ENCODE measurements at regions not wholly inside any gene's neighbourhood (a gene's known extent, or its start where the extent isn't known, plus 50 kb on each side); places are given as distances from the start of the nearest gene placed in this dataset.

DNA sequence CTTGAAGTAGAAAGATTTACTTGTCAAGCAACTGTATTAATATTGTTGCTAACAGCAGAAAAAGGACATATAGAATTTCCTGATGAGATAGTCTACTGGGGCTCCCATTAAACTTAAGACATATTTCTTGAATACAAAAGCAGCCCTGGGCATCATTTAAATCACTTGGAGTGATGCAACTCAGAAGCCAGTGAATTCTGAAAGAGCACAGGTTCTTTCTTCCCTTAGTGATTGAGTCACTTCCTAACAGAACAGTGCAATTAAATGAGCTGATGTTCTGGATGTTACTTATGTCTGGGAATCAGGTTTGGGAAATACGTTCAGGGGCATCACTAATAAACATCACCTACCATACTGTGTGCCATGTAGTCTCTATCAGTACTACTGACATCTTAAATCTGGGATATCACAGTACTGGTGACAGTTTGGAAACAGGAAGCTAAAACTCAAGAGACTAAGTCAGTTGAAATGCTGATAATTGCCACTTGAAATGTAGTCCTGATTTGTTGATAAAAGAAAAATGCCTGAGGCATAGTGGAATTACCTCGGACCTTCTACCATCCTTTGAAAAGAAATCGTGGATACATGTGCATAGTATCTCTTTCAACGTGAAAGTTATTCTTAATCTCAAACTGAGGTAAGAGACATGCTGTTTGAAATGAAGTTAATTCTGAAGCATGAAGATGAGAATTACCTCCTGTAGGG is 249.2 kb upstream of the GPRIN3 start:
- in situ Hi-C loops (cut with MboI; ENCODE audit: low sequenced_read_pairs), result no loop called here

DNA sequence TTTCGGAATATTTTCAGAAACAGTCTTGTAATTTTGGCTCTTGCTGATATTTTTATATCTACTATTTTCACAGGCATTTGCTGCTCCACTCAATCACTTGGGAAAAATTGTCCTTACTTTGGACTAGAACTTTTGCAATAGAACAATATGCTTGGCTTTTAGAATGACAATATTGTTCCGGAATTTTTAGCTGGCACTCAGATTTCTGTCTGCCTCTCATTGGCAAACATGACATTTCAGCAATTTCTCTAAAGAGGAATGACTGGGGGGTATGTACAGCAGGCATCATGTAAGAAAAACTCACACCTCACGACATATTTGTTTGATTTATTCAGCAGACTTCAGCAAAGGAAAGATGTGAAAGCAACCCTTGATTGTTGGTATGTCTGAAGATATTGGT is 243.6 kb upstream of the GPRIN3 start:
- in situ Hi-C loops (cut with MboI; ENCODE audit: low sequenced_read_pairs), result no loop called here

DNA sequence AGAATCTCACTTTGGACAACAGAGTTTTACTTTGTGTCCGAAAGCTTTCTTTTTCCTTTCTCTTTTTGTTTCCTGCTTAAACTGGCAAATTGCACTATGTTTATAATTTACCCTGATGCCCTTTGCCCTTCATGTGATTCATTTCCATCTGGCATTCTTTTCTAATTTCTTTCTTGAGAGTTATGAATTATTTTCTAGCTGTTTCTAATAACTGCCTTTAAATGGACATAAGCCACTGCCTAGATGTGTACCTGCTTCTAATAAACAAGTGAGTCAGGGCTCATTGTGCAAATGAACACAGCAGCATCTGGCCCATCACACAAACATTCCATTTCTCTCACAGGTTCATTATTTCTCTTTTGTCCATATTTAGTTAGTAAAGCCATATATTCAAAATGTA is 242.3 kb upstream of the GPRIN3 start:
- in situ Hi-C loops (cut with MboI; ENCODE audit: low sequenced_read_pairs), result no loop called here

DNA sequence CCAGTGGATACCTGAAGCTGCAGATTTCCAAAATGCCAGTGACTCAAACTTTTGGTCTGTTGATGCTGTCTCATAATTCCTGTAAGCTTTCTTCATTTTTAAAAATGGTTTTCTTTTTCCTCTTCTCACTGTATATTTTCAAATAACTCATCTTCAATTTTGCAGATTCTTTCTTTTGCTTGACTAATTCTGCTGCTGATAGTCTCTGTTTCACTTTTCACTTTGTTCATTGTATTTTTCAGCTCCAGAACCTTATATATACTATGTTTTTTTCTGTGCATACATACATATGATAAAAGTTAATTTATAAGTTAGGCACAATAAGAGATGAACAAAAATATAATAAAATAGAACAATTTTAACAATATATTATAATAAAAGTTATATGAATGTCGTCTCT is 237.7 kb upstream of the GPRIN3 start:
- in situ Hi-C loops (cut with MboI; ENCODE audit: low sequenced_read_pairs), result no loop called here

DNA sequence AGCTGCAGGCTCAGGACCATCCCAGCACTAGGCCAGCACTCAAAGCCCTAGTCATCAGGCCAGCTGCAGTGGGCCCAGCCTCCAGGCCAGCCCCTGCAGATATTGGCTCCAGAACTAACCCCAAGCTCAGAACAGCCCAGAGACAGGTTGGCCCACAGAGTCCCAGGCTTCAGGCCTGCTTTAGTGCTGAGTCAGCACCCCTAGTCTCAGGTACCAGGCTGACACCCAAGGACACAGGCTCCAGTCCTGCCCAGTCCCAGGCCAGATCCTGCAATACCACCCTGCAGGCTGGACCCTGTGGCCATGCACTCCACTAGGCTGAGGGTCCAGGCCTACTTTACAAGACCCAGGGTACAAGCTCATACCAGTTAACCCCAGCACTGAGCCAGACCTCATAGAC is 234.4 kb upstream of the GPRIN3 start:
- in situ Hi-C loops (cut with MboI; ENCODE audit: low sequenced_read_pairs), result no loop called here

DNA sequence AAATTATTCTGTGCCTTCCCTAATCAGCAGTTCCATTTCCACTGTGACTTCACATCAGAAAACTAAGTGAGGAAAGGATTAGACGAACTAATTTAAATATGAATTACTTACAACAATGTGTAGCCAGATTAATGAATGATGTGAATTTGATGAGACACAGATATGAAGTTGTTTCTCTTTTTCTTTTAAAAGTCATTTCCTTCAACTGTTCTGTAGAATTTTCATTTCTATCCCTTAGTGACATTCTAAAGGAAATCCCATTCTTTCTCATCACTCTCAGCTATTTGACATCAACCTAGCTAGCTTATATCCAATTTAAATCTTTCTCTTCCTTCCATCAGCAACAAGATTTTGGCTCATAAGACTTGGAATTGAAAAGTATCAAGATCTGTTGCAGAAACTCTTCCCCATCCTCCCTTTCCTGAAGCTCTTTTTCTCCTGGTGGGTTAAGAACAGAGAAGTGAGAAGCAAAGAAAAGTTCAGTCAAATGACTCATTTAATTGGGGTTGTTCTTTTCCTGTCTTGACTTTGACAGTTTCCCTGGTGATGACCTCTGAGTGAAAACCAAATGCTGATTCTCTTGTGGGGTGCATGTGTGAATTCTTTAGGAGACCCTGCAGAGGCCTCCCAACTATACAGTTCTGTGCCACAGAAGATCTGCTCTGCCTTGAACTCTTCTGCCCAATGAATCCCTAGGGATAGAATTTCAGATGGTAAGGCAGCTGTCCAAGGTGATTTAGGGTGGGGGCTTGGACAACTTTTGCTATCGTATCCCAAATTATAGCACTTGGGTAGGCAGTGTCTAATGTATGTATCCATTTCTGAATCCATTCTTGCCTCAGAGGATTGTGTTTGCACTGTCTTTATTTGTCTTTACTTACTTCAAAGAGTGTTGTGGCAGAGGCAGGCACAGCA is 232.5 kb upstream of the GPRIN3 start:
- in situ Hi-C loops (cut with MboI; ENCODE audit: low sequenced_read_pairs), result no loop called here

DNA sequence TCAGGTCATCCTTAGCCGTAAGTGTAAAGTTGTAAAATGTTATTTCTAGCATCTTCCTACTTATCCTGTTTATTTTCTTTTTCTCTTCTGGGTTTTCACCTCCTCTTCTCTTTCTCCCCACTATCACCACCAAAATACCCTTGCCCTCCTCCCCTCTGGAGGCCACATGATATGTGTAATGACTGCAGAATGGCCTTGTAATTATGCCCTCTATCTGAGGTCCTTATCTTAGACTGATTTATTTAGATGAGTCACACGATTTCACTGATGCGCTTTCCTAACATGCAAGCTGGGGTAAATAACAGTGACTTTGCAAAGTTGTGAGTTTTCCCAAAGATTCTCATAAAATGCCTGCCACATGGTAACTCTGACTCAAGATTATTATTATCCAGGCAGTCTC is 231.8 kb upstream of the GPRIN3 start:
- in situ Hi-C loops (cut with MboI; ENCODE audit: low sequenced_read_pairs), result no loop called here

DNA sequence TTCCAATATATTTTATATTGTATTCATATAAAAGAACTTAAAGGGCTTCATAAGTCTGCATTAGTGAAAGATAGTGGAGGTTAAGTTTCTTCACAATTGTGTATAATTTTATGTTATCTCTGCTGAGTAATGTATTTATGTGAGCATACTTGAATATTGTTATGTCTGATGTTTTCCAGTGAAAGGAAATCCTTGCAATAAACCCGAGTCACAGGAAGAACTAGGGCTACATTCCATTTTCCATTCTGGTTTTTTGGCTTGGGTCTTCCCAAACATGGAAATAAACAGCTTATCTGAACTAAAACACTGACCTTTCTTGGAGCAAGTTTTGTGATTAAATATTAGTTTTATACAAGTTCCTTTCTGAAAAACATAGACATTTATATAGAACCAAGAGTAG is 231.3 kb upstream of the GPRIN3 start:
- in situ Hi-C loops (cut with MboI; ENCODE audit: low sequenced_read_pairs), result no loop called here

DNA sequence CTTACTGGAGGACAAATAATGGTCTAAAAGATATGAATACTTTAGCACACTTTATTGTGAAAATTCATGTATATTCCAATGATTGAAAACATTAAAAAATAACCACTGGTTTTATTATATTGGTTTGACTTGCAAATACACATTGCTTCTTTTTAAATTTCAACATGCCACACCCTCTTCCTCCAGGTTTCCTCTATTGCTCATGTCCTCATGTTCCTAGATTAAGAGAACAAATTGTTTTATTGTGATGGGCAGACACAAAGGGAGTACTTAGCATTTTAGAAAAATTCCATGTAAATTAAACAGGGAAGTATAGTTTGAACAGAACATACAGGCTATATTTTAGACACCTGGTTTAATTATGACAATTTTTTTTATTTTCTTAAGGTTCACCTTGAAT is 230.6 kb upstream of the GPRIN3 start:
- in situ Hi-C loops (cut with MboI; ENCODE audit: low sequenced_read_pairs), result no loop called here

DNA sequence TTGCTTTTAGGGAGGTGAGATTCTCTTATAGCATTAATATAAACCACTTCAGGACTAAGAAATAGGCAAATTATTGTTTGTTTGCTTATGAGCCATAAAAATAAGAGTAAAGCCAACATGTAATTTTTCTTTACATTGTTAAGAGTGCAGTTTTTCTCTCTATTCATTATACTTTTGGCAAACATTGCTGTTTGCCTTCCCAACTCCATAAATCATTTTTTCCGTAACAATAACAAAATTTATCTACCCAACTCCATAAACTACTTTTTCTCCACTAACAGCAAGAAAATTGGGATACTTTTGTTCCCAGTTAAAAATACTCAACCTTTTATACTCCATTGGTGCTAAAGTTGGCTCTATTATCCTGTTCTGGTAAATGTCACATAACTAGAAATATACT is 229.7 kb upstream of the GPRIN3 start:
- in situ Hi-C loops (cut with MboI; ENCODE audit: low sequenced_read_pairs), result no loop called here

DNA sequence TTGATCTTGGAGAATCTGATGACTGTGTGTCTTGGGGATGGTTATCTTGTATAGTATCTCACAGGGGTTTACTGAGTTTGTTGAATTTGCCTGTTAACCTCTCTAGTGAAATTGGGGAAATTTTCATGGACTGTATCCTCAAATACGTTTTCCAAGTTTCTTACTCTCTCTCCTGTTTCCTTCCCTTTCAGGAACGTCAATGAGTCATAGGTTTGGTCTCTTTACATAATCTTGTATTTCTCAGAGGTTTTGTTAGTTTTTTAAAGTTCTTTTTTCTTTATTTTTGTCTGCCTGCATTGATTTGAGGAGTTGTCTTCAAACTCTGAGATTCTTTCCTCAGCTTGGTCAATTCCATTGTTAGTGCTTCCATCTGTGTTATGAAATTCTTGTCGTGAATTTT is 227.7 kb upstream of the GPRIN3 start:
- in situ Hi-C loops (cut with MboI; ENCODE audit: low sequenced_read_pairs), result no loop called here

DNA sequence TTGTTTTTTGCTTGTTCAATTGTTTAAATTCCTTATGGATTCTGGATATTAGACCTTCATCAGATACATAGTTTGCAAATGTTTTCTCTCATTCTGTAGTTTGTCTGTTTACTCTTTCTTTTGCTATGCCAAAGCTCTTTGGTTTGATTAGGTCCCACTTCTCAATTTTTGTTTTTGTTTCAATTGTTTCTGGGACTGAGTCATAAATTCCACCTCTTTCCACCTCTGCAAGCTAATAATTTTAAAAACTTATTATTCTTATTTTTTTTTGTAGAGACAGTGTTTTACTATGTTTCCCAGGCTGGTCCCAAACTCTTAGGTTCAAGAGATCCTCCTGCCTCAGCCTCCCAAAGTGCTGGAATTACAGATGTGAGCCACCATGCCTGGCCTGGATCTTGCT is 226.8 kb upstream of the GPRIN3 start:
- in situ Hi-C loops (cut with MboI; ENCODE audit: low sequenced_read_pairs), result no loop called here

DNA sequence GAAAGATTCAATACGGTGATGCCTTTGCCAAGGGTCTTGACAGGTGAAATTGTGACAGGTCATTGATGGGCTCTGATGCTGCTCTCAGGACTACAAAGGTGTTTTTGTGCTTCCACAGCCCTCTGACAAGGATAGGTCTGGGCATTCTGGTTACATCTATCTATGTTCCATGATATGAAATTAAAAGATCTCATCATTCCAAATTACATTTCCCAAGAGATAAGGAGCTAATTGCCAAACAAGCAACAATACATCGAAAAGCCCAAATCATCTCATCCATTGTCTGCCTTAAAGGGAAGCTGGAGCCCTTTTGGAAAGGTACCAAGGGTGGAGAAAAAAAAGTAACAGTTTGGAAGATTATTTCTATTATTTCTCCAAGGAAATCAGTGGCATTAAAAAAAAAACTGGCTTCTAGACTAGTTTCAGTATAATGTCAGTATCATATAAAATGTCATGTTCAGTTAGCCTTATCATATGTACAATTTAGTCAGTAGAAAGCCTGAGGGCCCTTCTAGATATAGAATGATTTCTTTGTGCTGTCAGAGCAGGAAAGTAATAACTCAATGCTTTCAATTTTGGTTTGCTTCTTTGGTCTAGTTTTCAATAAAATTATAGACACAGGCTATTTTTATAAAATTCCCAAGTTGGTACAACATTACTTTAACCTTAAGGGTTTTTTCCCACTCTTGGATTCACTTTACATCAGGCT is 224.5 kb upstream of the GPRIN3 start:
- in situ Hi-C loops (cut with MboI; ENCODE audit: low sequenced_read_pairs), result no loop called here

DNA sequence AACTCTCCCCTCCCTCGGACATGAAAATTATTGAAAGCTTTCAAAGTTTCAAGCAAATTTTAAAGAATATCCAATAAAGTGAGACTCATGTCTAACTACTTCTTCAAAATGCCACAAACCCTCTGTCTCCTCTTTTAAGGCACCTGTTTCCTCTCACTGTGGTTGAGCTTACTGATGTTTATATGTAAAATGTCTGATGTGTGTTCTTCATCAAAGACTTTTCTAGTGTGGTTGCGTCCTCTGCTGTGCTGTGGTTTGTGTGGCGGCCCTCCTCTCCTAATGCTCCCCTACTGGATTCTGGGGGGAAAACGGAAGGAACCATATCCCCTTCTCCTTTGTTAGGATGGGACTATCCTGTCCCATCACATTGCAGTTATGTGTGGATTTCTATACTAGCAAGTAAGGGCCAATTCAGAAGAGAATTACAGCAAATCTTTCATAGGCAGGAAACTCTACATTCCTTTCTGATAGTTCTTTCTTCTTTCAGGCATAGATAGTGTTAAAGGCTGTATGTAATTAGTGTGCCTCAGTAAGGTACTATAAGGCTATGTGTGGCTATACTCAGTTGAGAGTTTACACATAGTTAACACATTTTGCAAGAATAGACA is 221.0 kb upstream of the GPRIN3 start:
- in situ Hi-C loops (cut with MboI; ENCODE audit: low sequenced_read_pairs), result no loop called here

DNA sequence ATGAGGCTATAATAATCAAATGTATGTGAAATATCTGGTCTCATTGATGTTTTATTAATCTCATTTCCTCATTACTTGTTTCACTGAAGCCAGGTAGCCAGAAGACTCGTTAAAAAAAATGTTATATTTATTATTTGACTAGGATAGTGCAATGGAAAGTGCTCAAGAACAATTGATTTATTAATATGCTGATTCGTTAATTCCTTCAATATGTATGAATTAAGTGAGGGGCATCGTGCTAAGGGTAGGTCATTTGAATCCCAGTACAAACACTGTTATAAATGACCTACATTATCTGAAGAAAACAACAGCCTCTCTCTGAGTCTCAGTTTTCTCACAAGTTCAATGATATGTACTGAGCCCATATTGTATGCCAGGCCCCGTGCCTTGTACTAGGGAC is 214.2 kb upstream of the GPRIN3 start:
- in situ Hi-C loops (cut with MboI; ENCODE audit: low sequenced_read_pairs), result no loop called here

DNA sequence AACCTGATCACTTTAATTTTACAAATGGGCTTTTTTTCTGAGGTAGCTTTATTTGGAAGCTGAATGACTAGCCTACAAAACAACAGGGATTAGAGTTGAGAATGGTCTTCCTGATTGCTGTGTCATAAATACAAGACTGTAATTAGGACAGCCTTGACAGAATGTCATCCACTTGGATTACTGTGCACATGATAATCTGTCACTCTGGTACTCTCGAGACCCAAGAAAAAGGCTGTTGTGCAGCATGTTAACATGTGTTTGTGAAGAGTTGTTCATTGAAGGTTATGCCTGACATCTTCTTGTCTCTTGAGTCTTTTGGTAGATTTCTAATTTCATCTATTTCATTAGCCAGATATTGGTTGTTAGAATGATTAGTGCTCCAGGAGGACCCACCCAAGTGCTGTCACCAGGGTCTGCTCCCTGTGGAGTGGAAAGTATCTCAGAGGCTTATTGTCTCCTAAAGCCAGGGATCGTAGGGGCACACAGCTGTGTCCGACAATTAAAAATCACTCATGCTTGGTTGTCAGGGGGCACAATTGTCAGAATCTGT is 212.2 kb upstream of the GPRIN3 start:
- in situ Hi-C loops (cut with MboI; ENCODE audit: low sequenced_read_pairs), result no loop called here

DNA sequence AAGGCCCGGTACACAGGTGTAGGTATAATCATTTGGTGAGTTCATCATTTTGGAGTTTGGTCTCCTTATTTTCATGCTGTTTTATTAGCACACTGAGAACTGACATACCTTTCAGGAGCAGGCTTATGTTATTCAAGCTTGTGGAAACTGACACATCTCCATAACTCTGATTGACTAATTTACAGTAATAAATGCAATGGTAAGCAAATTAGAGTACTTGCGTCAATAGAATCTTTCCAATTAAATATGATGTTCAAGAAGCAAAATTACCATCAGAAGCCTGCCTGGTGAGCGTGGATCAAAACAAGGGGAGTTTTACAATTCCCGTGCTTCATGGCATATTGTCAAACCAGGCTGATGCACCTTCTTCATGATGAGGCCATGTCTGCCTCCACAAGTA is 210.7 kb upstream of the GPRIN3 start:
- in situ Hi-C loops (cut with MboI; ENCODE audit: low sequenced_read_pairs), result no loop called here

DNA sequence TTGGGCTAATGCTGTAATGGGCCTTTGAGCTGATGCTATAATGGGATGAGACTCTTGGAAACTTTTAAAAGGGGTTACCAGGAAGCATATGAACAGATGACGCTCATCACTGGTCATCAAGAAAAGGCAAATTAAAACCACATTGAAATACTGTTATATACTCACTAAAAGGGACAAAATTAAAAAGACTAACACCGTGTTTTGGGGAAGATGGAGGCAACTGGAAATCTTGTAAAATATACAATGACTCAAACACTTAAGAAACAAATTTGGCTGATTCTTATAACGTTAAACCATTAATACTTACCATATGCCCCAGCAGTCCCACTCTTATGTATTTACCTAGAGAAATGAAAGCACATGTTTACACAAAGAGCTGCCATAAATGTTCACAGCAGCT is 207.2 kb upstream of the GPRIN3 start:
- in situ Hi-C loops (cut with MboI; ENCODE audit: low sequenced_read_pairs), result no loop called here

DNA sequence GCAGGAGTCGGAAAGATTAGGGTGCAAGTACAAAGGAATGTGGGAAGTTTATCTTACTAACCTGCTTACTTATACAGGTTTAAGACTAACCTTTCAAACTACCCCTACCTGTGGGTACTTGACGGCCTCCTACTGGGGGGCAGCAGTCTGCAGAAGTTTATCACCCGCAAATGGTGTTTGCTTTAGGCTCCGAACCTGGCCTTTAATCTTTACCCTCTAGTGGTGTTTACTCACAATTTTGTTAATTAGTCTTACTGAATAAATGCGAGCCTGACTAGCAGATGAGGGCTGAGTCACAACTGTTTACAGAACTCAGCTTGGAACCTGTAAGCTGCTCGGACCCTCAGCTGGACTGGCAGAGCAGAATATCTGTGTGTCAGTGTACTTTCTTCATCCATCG is 204.2 kb upstream of the GPRIN3 start:
- in situ Hi-C loops (cut with MboI; ENCODE audit: low sequenced_read_pairs), result no loop called here

DNA sequence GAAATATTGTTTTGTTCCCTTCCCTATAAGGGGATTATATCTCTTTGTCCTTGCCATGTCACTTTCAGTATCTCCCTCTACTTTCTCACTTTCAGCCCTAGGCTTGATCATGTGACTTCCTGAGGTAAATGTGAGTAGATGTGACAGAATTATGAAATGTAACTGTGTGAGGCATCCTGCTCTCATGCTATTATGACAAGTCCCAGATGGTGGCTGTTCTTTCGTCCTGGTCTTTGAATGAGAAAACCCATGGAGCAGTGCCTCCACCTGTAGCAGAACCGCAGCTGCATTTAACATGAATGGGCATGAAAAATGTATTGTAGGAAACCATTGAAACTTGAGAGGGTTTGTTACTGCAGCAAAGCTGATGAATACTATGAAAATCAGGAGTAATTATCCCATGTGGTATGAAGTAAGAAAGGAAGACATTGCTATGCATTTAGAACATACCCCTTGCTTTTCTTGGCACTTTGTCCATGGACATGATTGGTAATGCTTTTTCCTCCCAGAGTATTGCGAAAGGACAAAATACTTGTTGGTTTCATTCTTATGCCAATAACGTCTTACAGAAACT is 202.2 kb upstream of the GPRIN3 start:
- in situ Hi-C loops (cut with MboI; ENCODE audit: low sequenced_read_pairs), result no loop called here
